ENCODE measurements at regions not wholly inside any gene's neighbourhood (a gene's known extent, or its start where the extent isn't known, plus 50 kb on each side); places are given as distances from the start of the nearest gene placed in this dataset.

DNA sequence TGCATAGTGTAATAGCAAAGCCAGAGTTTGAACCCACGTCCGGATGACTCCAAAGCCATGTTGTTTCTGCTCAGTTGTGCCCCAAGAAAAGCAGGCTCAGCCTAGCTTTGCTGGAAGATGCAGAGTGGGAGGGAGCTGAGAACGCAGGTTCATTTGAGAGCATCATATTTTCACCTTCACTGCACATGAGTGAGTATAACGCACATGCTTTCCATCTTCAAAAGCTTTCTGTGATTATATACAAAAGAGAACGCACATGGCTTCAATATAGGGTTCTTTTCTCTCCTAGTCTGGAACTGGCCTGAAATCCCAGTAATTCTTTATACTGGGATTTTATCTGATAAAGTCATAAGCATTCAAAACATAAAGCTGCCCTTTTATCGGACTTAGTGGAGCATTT, 385.5 kb upstream of the CADM1 start:
- no peak overlapping the region for H3K9ac ChIP-seq (ENCODE audit: extremely low read depth, low read length, poor library complexity, severe bottlenecking)
- H3K9me3 ChIP-seq (ENCODE audit: control insufficient read depth, low read length): no peaks in the 10 kb centered on the region
- Mint-ChIP-seq H3K27ac (no peak overlapping the region), H3K27me3 (ENCODE audit: insufficient read depth) (peaks cover 12% of the 10 kb centered on the region), H3K36me3 (ENCODE audit: low read depth) (no peaks in the 10 kb centered on the region), H3K4me3 (no peak overlapping the region), H3K4me1 (peaks cover 18% of the 10 kb centered on the region), H3K9me3 (no peaks in the 10 kb centered on the region)
- 92 to 100% methylated on average over 3 to 6 of the region's 6 CpGs for WGBS, 2 experiments (ENCODE audit: insufficient coverage in 1 of 2, insufficient read length in 1 of 2)
- H3K4me3 ChIP-seq (ENCODE audit: low read length): no peak overlapping the region
- H3K27me3 ChIP-seq (ENCODE audit: control insufficient read depth, insufficient read depth, low read length, poor library complexity, severe bottlenecking): peaks cover 16% of the 10 kb centered on the region
- no peak overlapping the region for H3K27ac ChIP-seq (ENCODE audit: low read depth, low read length)
- DNase-seq: no peak
- H3K4me1 ChIP-seq (ENCODE audit: control insufficient read depth, insufficient read depth, low read length): peaks cover 9% of the 10 kb centered on the region
- TF ChIP-seq, protein P1, sequence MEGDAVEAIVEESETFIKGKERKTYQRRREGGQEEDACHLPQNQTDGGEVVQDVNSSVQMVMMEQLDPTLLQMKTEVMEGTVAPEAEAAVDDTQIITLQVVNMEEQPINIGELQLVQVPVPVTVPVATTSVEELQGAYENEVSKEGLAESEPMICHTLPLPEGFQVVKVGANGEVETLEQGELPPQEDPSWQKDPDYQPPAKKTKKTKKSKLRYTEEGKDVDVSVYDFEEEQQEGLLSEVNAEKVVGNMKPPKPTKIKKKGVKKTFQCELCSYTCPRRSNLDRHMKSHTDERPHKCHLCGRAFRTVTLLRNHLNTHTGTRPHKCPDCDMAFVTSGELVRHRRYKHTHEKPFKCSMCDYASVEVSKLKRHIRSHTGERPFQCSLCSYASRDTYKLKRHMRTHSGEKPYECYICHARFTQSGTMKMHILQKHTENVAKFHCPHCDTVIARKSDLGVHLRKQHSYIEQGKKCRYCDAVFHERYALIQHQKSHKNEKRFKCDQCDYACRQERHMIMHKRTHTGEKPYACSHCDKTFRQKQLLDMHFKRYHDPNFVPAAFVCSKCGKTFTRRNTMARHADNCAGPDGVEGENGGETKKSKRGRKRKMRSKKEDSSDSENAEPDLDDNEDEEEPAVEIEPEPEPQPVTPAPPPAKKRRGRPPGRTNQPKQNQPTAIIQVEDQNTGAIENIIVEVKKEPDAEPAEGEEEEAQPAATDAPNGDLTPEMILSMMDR (conservative IDR thresholded peaks at IDR 0.05): no peak
- H3K36me3 ChIP-seq (ENCODE audit: control insufficient read depth, insufficient read depth, low read length): no peaks in the 10 kb centered on the region

DNA sequence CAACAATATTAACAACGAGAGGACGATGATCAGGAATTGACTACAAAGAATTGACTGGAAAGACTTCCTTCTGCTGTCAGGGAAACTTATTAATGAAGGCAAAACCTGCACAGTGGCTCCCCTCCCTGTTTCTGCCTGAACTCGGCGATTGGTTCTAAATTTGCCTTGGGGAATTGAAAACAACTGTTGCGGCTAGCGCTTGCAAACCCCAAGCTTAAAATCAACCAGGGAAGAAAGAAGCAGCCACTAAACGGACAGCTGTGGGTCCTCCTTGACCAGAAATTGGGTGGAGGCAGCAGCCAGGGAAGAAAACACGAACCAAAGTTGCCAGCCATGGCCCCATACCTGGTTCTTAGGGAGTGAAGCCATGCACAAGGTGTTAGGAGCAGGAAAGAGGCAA, 383.5 kb upstream of the CADM1 start:
- Mint-ChIP-seq H3K9me3 (peaks cover 1% of the 10 kb centered on the region), H3K27ac (no peak overlapping the region), H3K36me3 (ENCODE audit: low read depth) (no peaks in the 10 kb centered on the region), H3K4me3 (no peak overlapping the region), H3K27me3 (ENCODE audit: insufficient read depth) (peaks cover 11% of the 10 kb centered on the region), H3K4me1 (peaks cover 24% of the 10 kb centered on the region)
- no peaks in the 10 kb centered on the region for H3K9me3 ChIP-seq (ENCODE audit: control insufficient read depth, low read length)
- WGBS, 2 experiments (ENCODE audit: insufficient coverage in 1 of 2, insufficient read length in 1 of 2): 92 to 93% methylated on average over 6 to 8 of the region's 8 CpGs
- TF ChIP-seq, protein P1 (conservative IDR thresholded peaks at IDR 0.05): no peak
- no peak overlapping the region for H3K9ac ChIP-seq (ENCODE audit: extremely low read depth, low read length, poor library complexity, severe bottlenecking)
- H3K27ac ChIP-seq (ENCODE audit: low read depth, low read length): no peak overlapping the region
- no peaks in the 10 kb centered on the region for H3K36me3 ChIP-seq (ENCODE audit: control insufficient read depth, insufficient read depth, low read length)
- no peak overlapping the region for H3K4me3 ChIP-seq (ENCODE audit: low read length)
- H3K4me1 ChIP-seq (ENCODE audit: control insufficient read depth, insufficient read depth, low read length): peaks cover 9% of the 10 kb centered on the region
- peaks cover 6% of the 10 kb centered on the region for H3K27me3 ChIP-seq (ENCODE audit: control insufficient read depth, insufficient read depth, low read length, poor library complexity, severe bottlenecking)
- DNase-seq: no peak

DNA sequence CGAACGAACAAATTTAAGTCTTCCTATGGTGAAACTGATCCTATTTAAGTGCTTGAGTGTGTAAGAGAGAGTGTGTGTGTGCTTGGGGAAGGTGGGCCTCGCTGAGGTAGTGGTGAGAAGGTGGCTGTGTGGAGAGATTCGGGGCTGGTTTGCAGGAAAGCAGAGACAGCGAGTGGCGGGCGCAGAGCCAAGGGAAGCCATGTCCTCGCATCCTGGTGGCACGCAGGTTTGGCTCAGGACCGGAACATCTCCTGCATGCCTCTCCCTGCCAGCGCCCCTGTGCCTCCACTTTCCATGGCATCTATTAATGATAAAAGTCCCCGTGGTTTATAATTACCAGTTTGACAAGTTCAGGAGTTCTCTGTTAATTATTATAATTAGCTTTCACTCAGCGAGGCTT, 383.1 kb upstream of the CADM1 start:
- TF ChIP-seq, protein P1 (conservative IDR thresholded peaks at IDR 0.05): no peak
- DNase-seq: no peak
- peaks cover 1% of the 10 kb centered on the region for H3K9me3 Mint-ChIP-seq
- Histone ChIP-seq H3K9ac (ENCODE audit: extremely low read depth, low read length, poor library complexity, severe bottlenecking) (no peak overlapping the region), H3K27me3 (ENCODE audit: control insufficient read depth, insufficient read depth, low read length, poor library complexity, severe bottlenecking) (peaks cover 2% of the 10 kb centered on the region), H3K36me3 (ENCODE audit: control insufficient read depth, insufficient read depth, low read length) (no peaks in the 10 kb centered on the region), H3K9me3 (ENCODE audit: control insufficient read depth, low read length) (no peaks in the 10 kb centered on the region), H3K27ac (ENCODE audit: low read depth, low read length) (no peak overlapping the region), H3K4me3 (ENCODE audit: low read length) (no peak overlapping the region), H3K4me1 (ENCODE audit: control insufficient read depth, insufficient read depth, low read length) (peaks cover 9% of the 10 kb centered on the region)
- peaks cover 11% of the 10 kb centered on the region for H3K27me3 Mint-ChIP-seq (ENCODE audit: insufficient read depth)
- no peak overlapping the region for H3K27ac Mint-ChIP-seq
- 83 to 94% methylated on average over 7 to 13 of the region's 13 CpGs for WGBS, 2 experiments (ENCODE audit: insufficient coverage in 1 of 2, insufficient read length in 1 of 2)
- H3K4me1 Mint-ChIP-seq: peaks cover 24% of the 10 kb centered on the region
- H3K4me3 Mint-ChIP-seq: no peak overlapping the region
- no peaks in the 10 kb centered on the region for H3K36me3 Mint-ChIP-seq (ENCODE audit: low read depth)

Measured in endodermal cell (in vitro differentiated cells).